Endothelial cell of umbilical vein (primary cell): ENCODE measurements at regions not wholly inside any gene's neighbourhood (a gene's known extent, or its start where the extent isn't known, plus 50 kb on each side); places are given as distances from the start of the nearest gene placed in this dataset.

Source experiments
- EZH2 ChIP-seq: IDR thresholded peaks from 2 replicates; pipeline ENCODE4 v1.6.1; 2012; ENCODE audit warnings: borderline replicate concordance, low read depth, mild to moderate bottlenecking, moderate library complexity, low read length, inconsistent platforms; ENCODE audit not compliant: severe bottlenecking
- GATA2 ChIP-seq: IDR thresholded peaks from 2 replicates; pipeline ENCODE4 v1.7.0; 2011; ENCODE audit warnings: low read depth, mild to moderate bottlenecking, moderate library complexity, mixed read lengths, low read length; ENCODE audit not compliant: insufficient read length, insufficient read depth
- JUN ChIP-seq: IDR thresholded peaks from 2 replicates; pipeline ENCODE4 v1.6.1; 2011; ENCODE audit warnings: borderline replicate concordance, low read depth; ENCODE audit not compliant: insufficient read length, insufficient read depth
- POLR2A ChIP-seq: IDR thresholded peaks from 2 replicates; pipeline ENCODE4 v1.6.1; 2012; ENCODE audit warnings: low read depth, mild to moderate bottlenecking, control low read depth, low read length
- POLR2AphosphoS5 ChIP-seq: IDR thresholded peaks from 2 replicates; pipeline ENCODE4 v1.6.1; 2012; ENCODE audit warnings: low read depth, mild to moderate bottlenecking, control low read depth, low read length, moderate library complexity; ENCODE audit not compliant: insufficient read depth
- TF ChIP-seq, protein P1 (sequence below), 2 donors: IDR thresholded peaks; 1 replicate in 1 of 2; 2 replicates in 1 of 2; pipeline ENCODE4 v1.5.1; 2011; ENCODE audit warnings: low read length in 2 of 2, mild to moderate bottlenecking in 2 of 2, moderate library complexity in 2 of 2, control low read depth in 1 of 2, inconsistent platforms in 1 of 2, low read depth in 1 of 2; ENCODE audit not compliant: insufficient read depth in 1 of 2; ENCODE audit errors: extremely low read depth in 1 of 2

DNA sequence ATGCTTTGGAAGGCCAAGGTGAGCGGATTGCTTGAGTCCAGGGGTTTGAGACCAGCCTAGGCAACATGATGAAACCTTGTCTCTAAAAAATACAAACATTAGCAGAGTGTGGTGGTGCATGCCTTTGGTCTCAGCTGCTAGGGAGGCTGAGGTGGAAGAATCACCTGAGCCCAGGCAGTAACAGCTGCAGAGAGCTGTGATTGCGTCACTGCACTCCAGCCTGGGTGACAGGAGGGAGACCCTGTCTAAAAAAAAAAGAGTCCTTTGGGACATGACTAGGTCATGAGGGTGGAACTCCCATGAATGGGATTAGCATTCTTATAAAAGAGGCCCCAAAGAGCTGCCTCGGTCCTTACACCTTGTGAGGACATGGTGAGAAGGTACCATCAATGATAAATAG lies 436.0 kb upstream of the NR5A2 start:
- TF ChIP-seq, protein P1, sequence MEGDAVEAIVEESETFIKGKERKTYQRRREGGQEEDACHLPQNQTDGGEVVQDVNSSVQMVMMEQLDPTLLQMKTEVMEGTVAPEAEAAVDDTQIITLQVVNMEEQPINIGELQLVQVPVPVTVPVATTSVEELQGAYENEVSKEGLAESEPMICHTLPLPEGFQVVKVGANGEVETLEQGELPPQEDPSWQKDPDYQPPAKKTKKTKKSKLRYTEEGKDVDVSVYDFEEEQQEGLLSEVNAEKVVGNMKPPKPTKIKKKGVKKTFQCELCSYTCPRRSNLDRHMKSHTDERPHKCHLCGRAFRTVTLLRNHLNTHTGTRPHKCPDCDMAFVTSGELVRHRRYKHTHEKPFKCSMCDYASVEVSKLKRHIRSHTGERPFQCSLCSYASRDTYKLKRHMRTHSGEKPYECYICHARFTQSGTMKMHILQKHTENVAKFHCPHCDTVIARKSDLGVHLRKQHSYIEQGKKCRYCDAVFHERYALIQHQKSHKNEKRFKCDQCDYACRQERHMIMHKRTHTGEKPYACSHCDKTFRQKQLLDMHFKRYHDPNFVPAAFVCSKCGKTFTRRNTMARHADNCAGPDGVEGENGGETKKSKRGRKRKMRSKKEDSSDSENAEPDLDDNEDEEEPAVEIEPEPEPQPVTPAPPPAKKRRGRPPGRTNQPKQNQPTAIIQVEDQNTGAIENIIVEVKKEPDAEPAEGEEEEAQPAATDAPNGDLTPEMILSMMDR (IDR thresholded peaks at IDR 0.05; ENCODE audit: extremely low read depth in 1 of 2, insufficient read depth in 1 of 2, low read depth in 1 of 2, low read length in 2 of 2), result no peak
- no peak for TF ChIP-seq POLR2A
- no peak for TF ChIP-seq EZH2
- no peak for TF ChIP-seq POLR2AphosphoS5
- TF ChIP-seq GATA2, result no peak
- no peak for TF ChIP-seq JUN
